ENCODE measurements at regions not wholly inside any gene's neighbourhood (a gene's known extent, or its start where the extent isn't known, plus 50 kb on each side); places are given as distances from the start of the nearest gene placed in this dataset.

GRCh38 chr9:79242489-79242888, 329.3 kb upstream of the TLE4 start:
- no peak for DNase-seq (ENCODE audit: low read depth in 4 of 4, low spot score in 1 of 4)

- DNase-seq (ENCODE audit: low read depth in 4 of 4, low spot score in 1 of 4), result no peak
These were observed 325.6 kb upstream of the TLE4 start for GRCh38 chr9:79246170-79246569.

- no peak for DNase-seq (ENCODE audit: low read depth in 4 of 4, low spot score in 1 of 4)
These were observed 324.7 kb upstream of the TLE4 start for GRCh38 chr9:79247021-79247420.

- no peak for DNase-seq (ENCODE audit: low read depth in 4 of 4, low spot score in 1 of 4)
These were observed 321.0 kb upstream of the TLE4 start for GRCh38 chr9:79250806-79251205.

GRCh38 chr9:79254900-79255650, 316.7 kb upstream of the TLE4 start:
- DNase-seq (ENCODE audit: low read depth in 4 of 4, low spot score in 1 of 4), result no peak

GRCh38 chr9:79255651-79256260, 316.0 kb upstream of the TLE4 start:
- DNase-seq (ENCODE audit: low read depth in 4 of 4, low spot score in 1 of 4), result no peak

GRCh38 chr9:79256691-79257213, 315.0 kb upstream of the TLE4 start:
- no peak for DNase-seq (ENCODE audit: low read depth in 4 of 4, low spot score in 1 of 4)

- no peak for DNase-seq (ENCODE audit: low read depth in 4 of 4, low spot score in 1 of 4)
These were observed 314.5 kb upstream of the TLE4 start for GRCh38 chr9:79257228-79257781.

- no peak for DNase-seq (ENCODE audit: low read depth in 4 of 4, low spot score in 1 of 4)
These were observed 313.9 kb upstream of the TLE4 start for GRCh38 chr9:79257790-79258351.

GRCh38 chr9:79259858-79260257, 311.9 kb upstream of the TLE4 start:
- no peak for DNase-seq (ENCODE audit: low read depth in 4 of 4, low spot score in 1 of 4)

- no peak for DNase-seq (ENCODE audit: low read depth in 4 of 4, low spot score in 1 of 4)
These were observed 308.1 kb upstream of the TLE4 start for GRCh38 chr9:79263628-79264027.

- DNase-seq (ENCODE audit: low read depth in 4 of 4, low spot score in 1 of 4), result no peak
These were observed 307.7 kb upstream of the TLE4 start for GRCh38 chr9:79264041-79264440.

GRCh38 chr9:79264511-79265355, 307.0 kb upstream of the TLE4 start:
- DNase-seq (ENCODE audit: low read depth in 4 of 4, low spot score in 1 of 4), result no peak

- no peak for DNase-seq (ENCODE audit: low read depth in 4 of 4, low spot score in 1 of 4)
These were observed 304.8 kb upstream of the TLE4 start for GRCh38 chr9:79266986-79267385.

- no peak for DNase-seq (ENCODE audit: low read depth in 4 of 4, low spot score in 1 of 4)
These were observed 303.0 kb upstream of the TLE4 start for GRCh38 chr9:79268806-79269205.

GRCh38 chr9:79273311-79273710, 298.5 kb upstream of the TLE4 start:
- no peak for DNase-seq (ENCODE audit: low read depth in 4 of 4, low spot score in 1 of 4)

- no peak for DNase-seq (ENCODE audit: low read depth in 4 of 4, low spot score in 1 of 4)
These were observed 292.4 kb upstream of the TLE4 start for GRCh38 chr9:79279356-79279755.

- no peak for DNase-seq (ENCODE audit: low read depth in 4 of 4, low spot score in 1 of 4)
These were observed 291.1 kb upstream of the TLE4 start for GRCh38 chr9:79280691-79281090.

GRCh38 chr9:79284081-79284480, 287.7 kb upstream of the TLE4 start:
- DNase-seq (ENCODE audit: low read depth in 4 of 4, low spot score in 1 of 4), result no peak

GRCh38 chr9:79286992-79287707, 284.6 kb upstream of the TLE4 start:
- no peak for DNase-seq (ENCODE audit: low read depth in 4 of 4, low spot score in 1 of 4)

All from stimulated activated CD4-positive, alpha-beta T cell treated with anti-CD3 and anti-CD28 coated beads, Interleukin-1b, Interleukin-23, amount 100 ng/mL, for 24 hours (primary cell).